ENCODE measurements at regions not wholly inside any gene's neighbourhood (a gene's known extent, or its start where the extent isn't known, plus 50 kb on each side); places are given as distances from the start of the nearest gene placed in this dataset.

DNA sequence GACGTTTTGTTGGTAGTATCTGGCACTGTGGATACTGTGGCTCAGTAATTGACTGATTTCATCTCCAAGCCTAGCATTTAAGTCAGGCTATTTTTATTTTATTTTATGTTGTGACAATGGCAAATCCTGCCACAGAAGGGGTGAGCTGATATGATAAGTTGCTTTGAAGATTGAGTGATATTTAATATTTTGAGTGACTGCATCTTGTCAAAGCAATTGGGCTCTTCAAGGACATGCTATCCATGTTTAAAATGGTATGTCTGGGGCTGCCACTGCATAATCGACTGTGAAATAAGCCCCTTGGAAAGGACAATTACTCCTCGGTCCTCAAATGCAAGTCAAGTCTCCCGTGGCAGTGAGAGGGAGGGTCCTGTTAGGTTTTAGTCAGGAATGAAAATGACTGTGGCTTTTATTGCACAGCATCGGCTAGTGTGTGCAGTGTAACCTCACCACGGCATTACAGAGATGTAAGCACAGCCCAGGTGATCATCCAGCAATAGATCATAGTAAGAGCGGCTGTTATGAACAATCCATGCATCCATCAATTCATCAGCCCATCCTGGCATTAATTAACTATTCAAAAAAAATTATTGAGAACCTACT, 178.2 kb downstream of the GBA3 start:
- no peaks in the 10 kb centered on the region for H3K36me3 ChIP-seq (ENCODE audit: control insufficient read depth in 2 of 3, insufficient read depth in 3 of 3, low read length in 3 of 3)
- H3K4me1 ChIP-seq (ENCODE audit: control insufficient read depth in 2 of 3, insufficient read depth in 2 of 3, low read depth in 1 of 3, low read length in 3 of 3): peaks cover 0 to 2% (median 0%) of the 10 kb centered on the region in 3 donors
- DNase-seq: no peak
- H3K9ac ChIP-seq (ENCODE audit: low read length in 3 of 3): no peak overlapping the region
- H3K27me3 ChIP-seq (ENCODE audit: control insufficient read depth, insufficient read depth, low read length): no peaks in the 10 kb centered on the region
- no peak overlapping the region for H3K27ac ChIP-seq (ENCODE audit: low read depth in 2 of 2, low read length in 2 of 2)
- H3K9me3 ChIP-seq (ENCODE audit: control insufficient read depth in 2 of 3, insufficient read depth in 1 of 3, low read length in 3 of 3): no peaks in the 10 kb centered on the region
- intact Hi-C loops (cut with DNase I): no loop called here
- no peak overlapping the region for H3K4me3 ChIP-seq (ENCODE audit: low read length in 3 of 3)
- no peak for FAIRE-seq
- TF ChIP-seq, protein P1, sequence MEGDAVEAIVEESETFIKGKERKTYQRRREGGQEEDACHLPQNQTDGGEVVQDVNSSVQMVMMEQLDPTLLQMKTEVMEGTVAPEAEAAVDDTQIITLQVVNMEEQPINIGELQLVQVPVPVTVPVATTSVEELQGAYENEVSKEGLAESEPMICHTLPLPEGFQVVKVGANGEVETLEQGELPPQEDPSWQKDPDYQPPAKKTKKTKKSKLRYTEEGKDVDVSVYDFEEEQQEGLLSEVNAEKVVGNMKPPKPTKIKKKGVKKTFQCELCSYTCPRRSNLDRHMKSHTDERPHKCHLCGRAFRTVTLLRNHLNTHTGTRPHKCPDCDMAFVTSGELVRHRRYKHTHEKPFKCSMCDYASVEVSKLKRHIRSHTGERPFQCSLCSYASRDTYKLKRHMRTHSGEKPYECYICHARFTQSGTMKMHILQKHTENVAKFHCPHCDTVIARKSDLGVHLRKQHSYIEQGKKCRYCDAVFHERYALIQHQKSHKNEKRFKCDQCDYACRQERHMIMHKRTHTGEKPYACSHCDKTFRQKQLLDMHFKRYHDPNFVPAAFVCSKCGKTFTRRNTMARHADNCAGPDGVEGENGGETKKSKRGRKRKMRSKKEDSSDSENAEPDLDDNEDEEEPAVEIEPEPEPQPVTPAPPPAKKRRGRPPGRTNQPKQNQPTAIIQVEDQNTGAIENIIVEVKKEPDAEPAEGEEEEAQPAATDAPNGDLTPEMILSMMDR (IDR thresholded peaks at IDR 0.05; ENCODE audit: borderline replicate concordance, extremely low read depth, insufficient read depth): no peak

DNA sequence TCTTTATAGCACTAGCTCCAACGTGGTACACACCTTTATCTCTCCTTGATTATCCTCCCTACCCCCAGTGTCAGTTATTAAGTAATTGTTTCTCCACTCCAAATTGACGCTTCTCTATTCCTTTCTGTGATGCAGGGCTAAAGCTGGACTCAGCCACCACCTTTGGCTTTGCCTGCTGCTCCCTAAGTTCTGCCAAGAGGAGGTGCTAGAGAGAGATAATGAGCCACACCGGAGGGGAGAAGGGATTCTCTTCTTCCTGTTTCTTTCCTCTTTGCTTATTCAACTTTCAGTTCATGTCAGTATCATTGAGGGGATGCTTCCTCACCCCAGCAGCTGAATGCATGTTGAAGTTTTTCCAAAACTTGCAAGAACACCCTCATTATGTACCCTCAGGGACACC, 176.5 kb downstream of the GBA3 start:
- no peak for DNase-seq
- FAIRE-seq: no peak
- no peak overlapping the region for H3K4me3 ChIP-seq (ENCODE audit: low read length in 3 of 3)
- H3K4me1 ChIP-seq (ENCODE audit: control insufficient read depth in 2 of 3, insufficient read depth in 2 of 3, low read depth in 1 of 3, low read length in 3 of 3): no peaks in the 10 kb centered on the region
- no peak overlapping the region for H3K9ac ChIP-seq (ENCODE audit: low read length in 3 of 3)
- no peaks in the 10 kb centered on the region for H3K9me3 ChIP-seq (ENCODE audit: control insufficient read depth in 2 of 3, insufficient read depth in 1 of 3, low read length in 3 of 3)
- no peak overlapping the region for H3K27ac ChIP-seq (ENCODE audit: low read depth in 2 of 2, low read length in 2 of 2)
- H3K36me3 ChIP-seq (ENCODE audit: control insufficient read depth in 2 of 3, insufficient read depth in 3 of 3, low read length in 3 of 3): no peaks in the 10 kb centered on the region
- intact Hi-C loops (cut with DNase I): no loop called here
- H3K27me3 ChIP-seq (ENCODE audit: control insufficient read depth, insufficient read depth, low read length): no peaks in the 10 kb centered on the region
- TF ChIP-seq, protein P1 (IDR thresholded peaks at IDR 0.05; ENCODE audit: borderline replicate concordance, extremely low read depth, insufficient read depth): no peak
